Globus pallidus (tissue), 1 donor: ENCODE measurements at regions not wholly inside any gene's neighbourhood (a gene's known extent, or its start where the extent isn't known, plus 50 kb on each side); places are given as distances from the start of the nearest gene placed in this dataset.

Experiments
- DNase-seq: peaks from one replicate; pipeline ENCODE4 v3.0.0-alpha.2; 2015; ENCODE audit warnings: low spot score

- DNase-seq, result no peak
Measured at GRCh38 chr5:3278643-3279042, 317.0 kb upstream of the IRX1 start.

- DNase-seq, result no peak
Measured at GRCh38 chr5:3277590-3278196, 317.9 kb upstream of the IRX1 start.

GRCh38 chr5:3276896-3277295 lies 318.7 kb upstream of the IRX1 start:
- DNase-seq, result no peak

- no peak for DNase-seq
Measured at GRCh38 chr5:3269395-3270169, 326.1 kb upstream of the IRX1 start.

GRCh38 chr5:3268760-3269330 lies 326.8 kb upstream of the IRX1 start:
- no peak for DNase-seq

GRCh38 chr5:3266861-3267260 lies 328.8 kb upstream of the IRX1 start:
- no peak for DNase-seq

- DNase-seq, result no peak
Measured at GRCh38 chr5:3265936-3266335, 329.7 kb upstream of the IRX1 start.

GRCh38 chr5:3265131-3265885 lies 330.3 kb upstream of the IRX1 start:
- peak; percentile 92 for DNase-seq

- no peak for DNase-seq
Measured at GRCh38 chr5:3262451-3262850, 333.2 kb upstream of the IRX1 start.

GRCh38 chr5:3261081-3261480 lies 334.6 kb upstream of the IRX1 start:
- DNase-seq, result no peak

- DNase-seq, result peak; percentile 53
Measured at GRCh38 chr5:3258050-3258449, 337.6 kb upstream of the IRX1 start.

GRCh38 chr5:3252235-3252634 lies 343.4 kb upstream of the IRX1 start:
- no peak for DNase-seq

- DNase-seq, result no peak
Measured at GRCh38 chr5:3251784-3252183, 343.8 kb upstream of the IRX1 start.

GRCh38 chr5:3249401-3249800 lies 346.2 kb upstream of the IRX1 start:
- no peak for DNase-seq

- no peak for DNase-seq
Measured at GRCh38 chr5:3237276-3237868, 358.3 kb upstream of the IRX1 start.

- no peak for DNase-seq
Measured at GRCh38 chr5:3234566-3234965, 361.1 kb upstream of the IRX1 start.

GRCh38 chr5:3230941-3231340 lies 364.7 kb upstream of the IRX1 start:
- DNase-seq, result no peak

GRCh38 chr5:3230254-3230653 lies 365.4 kb upstream of the IRX1 start:
- DNase-seq, result no peak

GRCh38 chr5:3226196-3226920 lies 369.3 kb upstream of the IRX1 start:
- peak; percentile 85 for DNase-seq

- no peak for DNase-seq
Measured at GRCh38 chr5:3225201-3225960, 370.3 kb upstream of the IRX1 start.

- DNase-seq, result no peak
Measured at GRCh38 chr5:3222924-3223323, 372.7 kb upstream of the IRX1 start.
